ENCODE measurements at regions not wholly inside any gene's neighbourhood (a gene's known extent, or its start where the extent isn't known, plus 50 kb on each side); places are given as distances from the start of the nearest gene placed in this dataset.
"Not testable (repeated sequence)": the region's sequence is repeated elsewhere in the genome, so short reads cannot be mapped to it uniquely, and the experiment has no call there.

DNA sequence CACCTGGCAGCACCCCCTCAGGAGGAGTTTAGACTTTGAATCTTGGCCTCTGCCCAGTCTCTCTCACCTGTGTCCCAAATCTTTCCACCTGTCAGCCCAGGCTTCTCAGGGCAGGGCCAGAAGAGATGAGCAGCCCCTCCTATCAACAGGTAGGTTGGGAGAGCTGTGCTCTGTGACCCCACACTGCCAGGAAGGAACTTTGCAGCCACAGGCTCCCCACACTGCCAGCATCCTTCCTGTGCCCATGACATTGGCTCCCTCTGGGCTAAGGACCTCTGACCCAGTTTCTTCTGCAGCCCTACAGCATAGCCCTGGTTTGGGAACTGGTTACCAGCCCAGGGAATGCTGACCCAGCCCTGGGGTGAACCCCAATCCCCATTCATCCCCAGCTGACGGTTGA lies 115.7 kb upstream of the IQSEC1 start:
- H3K9ac ChIP-seq (ENCODE audit: low read depth, low read length) = no peak overlapping the region
- no peaks in the 10 kb centered on the region for H3K27me3 ChIP-seq (ENCODE audit: insufficient read depth, low read length)
- no peaks in the 10 kb centered on the region for H3K4me1 ChIP-seq (ENCODE audit: insufficient read depth, low read length)
- 93% methylated on average over 1 of the region's 1 CpG for WGBS
- H3K9me3 ChIP-seq (ENCODE audit: insufficient read depth, low read depth, low read length) = no peaks in the 10 kb centered on the region
- no peaks in the 10 kb centered on the region for H3K36me3 ChIP-seq (ENCODE audit: insufficient read depth, low read length)
- H3K27ac ChIP-seq (ENCODE audit: low read depth, low read length) = no peak overlapping the region
- H3K4me3 ChIP-seq (ENCODE audit: low read length) = no peak overlapping the region

DNA sequence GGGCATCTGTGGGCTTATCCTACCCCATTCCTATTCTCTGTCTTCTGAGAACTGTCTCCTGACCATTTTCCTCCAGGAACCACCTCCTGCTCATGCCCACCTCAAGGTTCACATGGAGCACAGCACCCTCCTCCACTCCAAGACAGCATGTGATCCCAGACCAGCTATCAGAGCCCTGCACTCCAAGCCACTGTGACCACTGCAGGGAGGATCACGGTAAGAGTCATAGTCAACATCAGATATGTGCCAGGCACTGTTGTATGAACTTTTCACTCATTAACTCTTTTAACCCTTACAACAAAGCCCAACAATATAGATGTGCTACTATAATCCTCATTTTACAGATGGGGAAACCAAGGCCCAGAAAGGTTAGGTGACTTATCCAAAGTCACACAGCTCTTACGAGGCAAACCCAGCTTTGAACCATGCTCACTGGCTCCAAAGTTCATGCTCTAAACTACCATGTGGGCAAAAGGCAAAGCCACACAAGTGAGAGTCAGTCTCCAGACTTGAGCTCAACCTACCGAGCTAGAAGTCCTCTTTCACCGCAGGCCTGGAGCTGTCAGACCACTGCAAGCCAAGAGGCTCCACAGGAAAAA lies 115.1 kb upstream of the IQSEC1 start:
- no peaks in the 10 kb centered on the region for H3K9me3 ChIP-seq (ENCODE audit: insufficient read depth, low read depth, low read length)
- H3K9ac ChIP-seq (ENCODE audit: low read depth, low read length) = no peak overlapping the region
- H3K4me3 ChIP-seq (ENCODE audit: low read length) = no peak overlapping the region
- no peaks in the 10 kb centered on the region for H3K4me1 ChIP-seq (ENCODE audit: insufficient read depth, low read length)
- 90% methylated on average over 4 of the region's 4 CpGs for WGBS
- no peaks in the 10 kb centered on the region for H3K36me3 ChIP-seq (ENCODE audit: insufficient read depth, low read length)
- H3K27ac ChIP-seq (ENCODE audit: low read depth, low read length) = no peak overlapping the region
- no peaks in the 10 kb centered on the region for H3K27me3 ChIP-seq (ENCODE audit: insufficient read depth, low read length)

DNA sequence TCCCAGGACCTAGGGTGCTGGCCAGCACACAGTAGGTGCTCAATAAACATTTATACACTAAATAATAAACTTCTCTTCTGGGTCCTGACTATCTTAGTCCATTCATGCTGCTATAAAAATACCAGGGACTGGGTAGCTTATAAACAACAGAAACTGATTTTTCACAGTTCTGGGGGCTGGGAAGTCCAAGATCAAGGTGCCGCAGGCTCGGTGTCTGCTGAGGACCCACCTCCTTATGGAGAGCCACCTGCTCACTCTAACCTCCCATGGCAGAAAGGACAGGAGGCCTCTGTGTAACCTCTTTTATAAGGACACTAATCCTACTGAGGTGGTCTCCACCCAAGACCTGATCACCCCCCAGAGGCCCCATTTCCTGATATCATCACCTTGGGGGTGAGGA lies 114.4 kb upstream of the IQSEC1 start:
- Histone ChIP-seq H3K9ac (ENCODE audit: low read depth, low read length) (no peak overlapping the region), H3K4me3 (ENCODE audit: low read length) (no peak overlapping the region), H3K4me1 (ENCODE audit: insufficient read depth, low read length) (no peaks in the 10 kb centered on the region), H3K27ac (ENCODE audit: low read depth, low read length) (no peak overlapping the region), H3K9me3 (ENCODE audit: insufficient read depth, low read depth, low read length) (no peaks in the 10 kb centered on the region), H3K36me3 (ENCODE audit: insufficient read depth, low read length) (no peaks in the 10 kb centered on the region), H3K27me3 (ENCODE audit: insufficient read depth, low read length) (no peaks in the 10 kb centered on the region)
- WGBS = 97% methylated on average over 2 of the region's 2 CpGs

DNA sequence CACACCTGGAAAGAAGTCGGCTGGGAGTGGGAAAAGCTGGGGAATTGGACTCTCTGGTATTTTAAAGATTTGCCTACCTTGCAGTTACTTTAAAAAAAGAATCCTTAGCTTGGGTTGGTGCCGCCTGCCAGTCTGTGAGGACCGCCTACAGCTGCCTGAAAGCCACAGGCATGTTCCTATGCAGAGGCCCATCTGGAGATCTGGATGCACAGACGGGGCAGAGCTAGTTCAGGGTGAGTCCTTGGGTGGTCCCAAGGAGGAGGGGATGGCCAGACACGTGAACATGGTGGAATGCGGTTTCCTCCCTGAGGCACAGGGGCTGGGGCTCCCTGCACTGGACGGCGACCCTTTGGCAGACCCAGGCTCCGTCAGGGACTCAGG lies 113.2 kb upstream of the IQSEC1 start:
- Histone ChIP-seq H3K4me3 (ENCODE audit: low read length) (no peak overlapping the region), H3K9ac (ENCODE audit: low read depth, low read length) (no peak overlapping the region), H3K36me3 (ENCODE audit: insufficient read depth, low read length) (no peaks in the 10 kb centered on the region), H3K27me3 (ENCODE audit: insufficient read depth, low read length) (no peaks in the 10 kb centered on the region), H3K4me1 (ENCODE audit: insufficient read depth, low read length) (no peaks in the 10 kb centered on the region), H3K9me3 (ENCODE audit: insufficient read depth, low read depth, low read length) (no peaks in the 10 kb centered on the region), H3K27ac (ENCODE audit: low read depth, low read length) (no peak overlapping the region)
- WGBS = 89% methylated on average over 9 of the region's 9 CpGs

DNA sequence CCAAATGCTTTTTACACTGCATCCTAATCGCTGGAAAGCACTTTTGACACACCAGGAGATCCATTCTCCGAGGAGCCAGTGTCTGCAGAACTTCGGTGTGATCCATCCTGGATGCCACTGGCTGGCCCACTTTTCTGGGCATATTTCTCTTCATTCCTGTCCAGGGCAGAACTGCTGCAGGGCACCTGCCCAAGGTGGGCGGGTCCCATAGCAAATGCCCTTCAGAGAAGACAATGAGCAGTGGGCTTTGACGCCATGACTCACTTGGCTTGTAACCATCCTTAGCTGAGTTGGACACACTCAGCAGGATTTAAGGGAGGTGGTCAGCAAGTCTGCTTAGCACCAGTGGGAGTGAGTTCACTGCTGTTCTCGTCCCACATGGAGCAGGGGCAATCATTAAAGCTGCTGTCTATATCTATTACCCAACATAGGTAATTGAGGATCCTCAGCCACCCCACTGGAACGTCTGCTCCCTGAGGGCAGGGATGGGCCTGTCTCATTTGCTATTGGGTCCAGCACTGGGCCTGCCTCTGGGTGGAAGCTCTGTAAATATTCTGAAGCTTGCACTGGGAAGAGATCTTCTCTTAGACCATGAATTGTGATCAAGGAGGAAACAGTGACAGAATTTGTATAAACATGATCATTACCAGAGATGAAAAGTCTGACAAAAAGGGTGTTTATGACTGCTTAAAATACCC lies 112.7 kb upstream of the IQSEC1 start:
- Histone ChIP-seq H3K36me3 (ENCODE audit: insufficient read depth, low read length) (no peaks in the 10 kb centered on the region), H3K4me1 (ENCODE audit: insufficient read depth, low read length) (no peaks in the 10 kb centered on the region), H3K9ac (ENCODE audit: low read depth, low read length) (no peak overlapping the region), H3K9me3 (ENCODE audit: insufficient read depth, low read depth, low read length) (no peaks in the 10 kb centered on the region), H3K4me3 (ENCODE audit: low read length) (no peak overlapping the region), H3K27me3 (ENCODE audit: insufficient read depth, low read length) (no peaks in the 10 kb centered on the region), H3K27ac (ENCODE audit: low read depth, low read length) (no peak overlapping the region)
- 91% methylated on average over 7 of the region's 7 CpGs for WGBS

DNA sequence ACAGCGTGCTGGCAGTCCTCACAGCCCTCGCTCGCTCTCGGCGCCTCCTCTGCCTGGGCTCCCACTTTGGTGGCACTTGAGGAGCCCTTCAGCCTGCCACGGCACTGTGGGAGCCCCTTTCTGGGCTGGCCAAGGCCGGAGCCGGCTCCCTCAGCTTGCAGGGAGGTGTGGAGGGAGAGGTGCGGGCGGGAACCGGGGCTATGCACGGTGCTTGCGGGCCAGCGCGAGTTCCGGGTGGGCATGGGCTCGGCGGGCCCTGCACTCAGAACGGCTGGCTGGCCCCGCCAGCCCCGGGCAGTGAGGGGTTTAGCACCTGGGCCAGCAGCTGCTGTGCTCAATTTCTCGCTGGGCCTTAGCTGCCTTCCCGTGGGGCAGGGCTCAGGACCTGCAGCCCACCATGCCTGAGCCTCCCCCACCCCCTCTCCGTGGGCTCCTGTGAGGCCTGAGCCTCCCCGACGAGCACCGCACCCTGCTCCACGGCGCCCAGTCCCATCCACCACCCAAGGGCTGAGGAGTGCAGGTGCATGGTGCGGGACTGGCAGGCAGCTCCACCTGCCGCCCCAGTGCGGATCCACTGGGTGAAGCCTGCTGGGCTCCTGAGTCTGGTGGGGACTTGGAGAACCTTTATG lies 106.5 kb upstream of the IQSEC1 start:
- H3K36me3 ChIP-seq (ENCODE audit: insufficient read depth, low read length); H3K27me3 ChIP-seq (ENCODE audit: insufficient read depth, low read length); H3K9ac ChIP-seq (ENCODE audit: low read depth, low read length); H3K4me3 ChIP-seq (ENCODE audit: low read length); H3K4me1 ChIP-seq (ENCODE audit: insufficient read depth, low read length); H3K27ac ChIP-seq (ENCODE audit: low read depth, low read length); H3K9me3 ChIP-seq (ENCODE audit: insufficient read depth, low read depth, low read length): not testable (repeated sequence)
- WGBS = 96% methylated on average over 32 of the region's 32 CpGs

DNA sequence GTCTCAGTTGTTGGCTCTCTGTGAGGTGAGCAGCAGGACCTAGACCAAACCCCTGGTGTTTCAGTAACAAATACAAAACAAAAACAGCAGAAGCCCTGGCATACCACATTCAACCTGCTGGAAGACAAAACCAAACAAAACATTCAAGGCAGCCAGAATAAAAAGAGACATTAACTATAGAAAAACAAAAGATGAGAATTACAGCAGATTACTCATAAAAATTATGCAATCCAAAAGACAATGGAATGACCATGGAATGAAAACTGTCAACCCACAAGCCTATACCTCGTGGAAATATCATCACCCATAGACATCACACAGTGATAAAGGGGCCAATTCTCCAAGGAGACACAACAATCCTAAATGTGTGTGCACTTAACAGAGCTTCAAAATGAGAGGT lies 106.0 kb upstream of the IQSEC1 start:
- no peak overlapping the region for H3K4me3 ChIP-seq (ENCODE audit: low read length)

DNA sequence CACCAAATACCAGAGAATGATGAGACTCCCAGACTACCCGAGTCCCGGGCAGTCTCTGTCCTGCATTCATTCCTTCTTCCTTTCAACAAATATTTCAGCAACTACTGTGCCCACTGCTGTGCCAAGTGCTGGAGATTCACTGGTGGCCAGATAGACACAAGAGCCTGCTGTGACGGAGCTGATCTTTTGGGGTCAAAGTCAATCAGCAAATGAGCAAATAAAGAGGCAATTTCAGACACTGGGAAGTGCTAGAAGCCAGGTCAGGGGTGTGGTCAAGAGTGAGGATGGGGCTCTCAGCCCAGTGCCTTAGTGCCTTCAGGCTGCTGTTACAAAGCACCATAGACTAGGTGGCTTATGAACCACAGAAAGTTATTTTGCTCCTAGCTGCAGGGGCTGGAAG lies 104.9 kb upstream of the IQSEC1 start:
- WGBS = 92% methylated on average over 3 of the region's 3 CpGs
- Histone ChIP-seq H3K27me3 (ENCODE audit: insufficient read depth, low read length) (no peaks in the 10 kb centered on the region), H3K27ac (ENCODE audit: low read depth, low read length) (no peak overlapping the region), H3K4me1 (ENCODE audit: insufficient read depth, low read length) (no peaks in the 10 kb centered on the region), H3K9ac (ENCODE audit: low read depth, low read length) (no peak overlapping the region), H3K36me3 (ENCODE audit: insufficient read depth, low read length) (no peaks in the 10 kb centered on the region), H3K4me3 (ENCODE audit: low read length) (no peak overlapping the region), H3K9me3 (ENCODE audit: insufficient read depth, low read depth, low read length) (peaks cover 9% of the 10 kb centered on the region)

More for the DNA sequence above, 106.0 kb upstream of the IQSEC1 start:
- Histone ChIP-seq H3K27ac (ENCODE audit: low read depth, low read length) (no peak overlapping the region), H3K9ac (ENCODE audit: low read depth, low read length) (no peak overlapping the region), H3K4me1 (ENCODE audit: insufficient read depth, low read length) (no peaks in the 10 kb centered on the region), H3K9me3 (ENCODE audit: insufficient read depth, low read depth, low read length) (peaks cover 9% of the 10 kb centered on the region), H3K36me3 (ENCODE audit: insufficient read depth, low read length) (no peaks in the 10 kb centered on the region), H3K27me3 (ENCODE audit: insufficient read depth, low read length) (no peaks in the 10 kb centered on the region)
- WGBS = 90% methylated on average over 1 of the region's 1 CpG

DNA sequence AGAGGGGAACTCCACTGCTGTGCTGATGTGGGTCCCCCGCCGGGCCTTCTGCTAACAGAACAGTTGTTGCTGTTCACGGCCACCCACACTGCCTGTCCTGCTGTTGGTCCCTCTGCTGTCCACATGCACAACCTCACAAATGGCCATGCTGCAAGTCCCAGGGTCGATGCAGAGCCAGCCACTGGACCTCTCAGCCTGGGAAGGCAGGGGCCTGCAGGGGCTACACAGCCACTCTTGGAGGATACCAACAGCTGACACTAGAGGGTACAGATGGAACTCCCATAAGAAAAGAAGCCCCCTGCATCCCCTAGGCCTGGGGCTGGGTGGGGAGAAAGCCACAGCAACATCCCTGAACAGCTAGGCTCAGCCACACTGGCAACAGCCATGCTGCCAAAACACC lies 104.4 kb upstream of the IQSEC1 start:
- no peak overlapping the region for H3K27ac ChIP-seq (ENCODE audit: low read depth, low read length)
- no peaks in the 10 kb centered on the region for H3K4me1 ChIP-seq (ENCODE audit: insufficient read depth, low read length)
- no peak overlapping the region for H3K4me3 ChIP-seq (ENCODE audit: low read length)
- H3K9me3 ChIP-seq (ENCODE audit: insufficient read depth, low read depth, low read length) = peaks cover 9% of the 10 kb centered on the region
- 94% methylated on average over 4 of the region's 4 CpGs for WGBS
- no peaks in the 10 kb centered on the region for H3K27me3 ChIP-seq (ENCODE audit: insufficient read depth, low read length)
- H3K9ac ChIP-seq (ENCODE audit: low read depth, low read length) = no peak overlapping the region
- H3K36me3 ChIP-seq (ENCODE audit: insufficient read depth, low read length) = no peaks in the 10 kb centered on the region

DNA sequence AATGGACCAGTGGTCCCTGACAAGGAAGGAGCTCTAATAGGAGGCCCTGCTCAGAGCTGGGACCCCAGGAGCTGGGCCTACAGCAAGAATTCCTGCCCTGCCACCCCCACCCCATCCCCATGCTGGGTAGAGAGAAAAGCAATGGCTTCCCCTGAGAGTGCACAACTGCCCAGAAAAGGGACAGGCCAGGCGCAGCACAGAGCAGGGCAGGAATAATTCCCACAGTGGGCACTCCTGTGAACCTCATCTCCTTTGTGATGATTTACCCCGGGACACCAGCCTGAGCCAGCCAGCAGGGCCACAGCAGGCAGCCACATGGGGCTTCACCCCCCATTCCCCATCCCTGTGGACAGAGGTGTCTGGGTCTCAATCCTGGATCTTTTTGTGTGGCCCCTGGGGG lies 104.0 kb upstream of the IQSEC1 start:
- 95% methylated on average over 2 of the region's 2 CpGs for WGBS

DNA sequence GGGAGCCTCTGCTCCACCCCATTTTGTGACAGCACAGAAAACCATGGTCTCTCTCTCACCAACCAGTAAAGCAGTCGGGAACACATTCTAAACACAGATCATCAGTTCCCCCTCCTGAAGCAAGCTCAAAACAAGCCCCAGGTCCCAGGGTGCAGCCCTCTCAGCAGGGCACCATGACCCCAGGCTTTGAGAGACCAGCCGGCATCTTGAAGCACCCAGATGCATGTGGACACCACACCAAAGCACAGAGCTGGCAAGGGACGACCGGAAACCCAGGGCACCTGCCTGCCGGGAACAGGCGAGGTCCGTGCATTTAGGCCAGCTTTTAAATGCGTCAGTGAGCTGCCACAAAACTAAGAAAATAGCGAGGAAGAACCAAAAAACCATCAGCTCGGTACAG lies 103.2 kb upstream of the IQSEC1 start:
- 94% methylated on average over 10 of the region's 10 CpGs for WGBS

More for the DNA sequence above, 104.0 kb upstream of the IQSEC1 start:
- Histone ChIP-seq H3K4me1 (ENCODE audit: insufficient read depth, low read length) (no peaks in the 10 kb centered on the region), H3K27ac (ENCODE audit: low read depth, low read length) (no peak overlapping the region), H3K9me3 (ENCODE audit: insufficient read depth, low read depth, low read length) (peaks cover 9% of the 10 kb centered on the region), H3K36me3 (ENCODE audit: insufficient read depth, low read length) (no peaks in the 10 kb centered on the region), H3K9ac (ENCODE audit: low read depth, low read length) (no peak overlapping the region), H3K4me3 (ENCODE audit: low read length) (no peak overlapping the region), H3K27me3 (ENCODE audit: insufficient read depth, low read length) (no peaks in the 10 kb centered on the region)

More for the DNA sequence above, 103.2 kb upstream of the IQSEC1 start:
- Histone ChIP-seq H3K27me3 (ENCODE audit: insufficient read depth, low read length) (no peaks in the 10 kb centered on the region), H3K9ac (ENCODE audit: low read depth, low read length) (no peak overlapping the region), H3K9me3 (ENCODE audit: insufficient read depth, low read depth, low read length) (peaks cover 9% of the 10 kb centered on the region), H3K36me3 (ENCODE audit: insufficient read depth, low read length) (no peaks in the 10 kb centered on the region), H3K4me1 (ENCODE audit: insufficient read depth, low read length) (0 out of 2 replicates have a peak, but pooled peaks cover under 1% of the 10 kb centered on the region), H3K4me3 (ENCODE audit: low read length) (no peak overlapping the region), H3K27ac (ENCODE audit: low read depth, low read length) (no peak overlapping the region)
